SK-N-SH (cell line): ENCODE measurements at regions not wholly inside any gene's neighbourhood (a gene's known extent, or its start where the extent isn't known, plus 50 kb on each side); places are given as distances from the start of the nearest gene placed in this dataset.

Experiments used
- GABPA ChIP-seq: IDR thresholded peaks from 2 replicates; pipeline ENCODE4 v1.4.0; 2012; ENCODE audit warnings: low read depth, mild to moderate bottlenecking
- GATA2 ChIP-seq: sonication (generic); formaldehyde crosslinking; IDR thresholded peaks from 2 replicates; pipeline ENCODE4 v1.5.0; 2020; ENCODE audit warnings: mild to moderate bottlenecking, missing genetic modification reagents
- JUND ChIP-seq: IDR thresholded peaks from 2 replicates; pipeline ENCODE4 v1.4.0; 2012
- MXI1 ChIP-seq: IDR thresholded peaks from 2 replicates; pipeline ENCODE4 v1.6.1; 2012; ENCODE audit warnings: mild to moderate bottlenecking, low read depth, low read length, improper control_type of control experiment
- NFIC ChIP-seq: IDR thresholded peaks from 2 replicates; pipeline ENCODE4 v1.4.0; 2012; ENCODE audit warnings: borderline replicate concordance
- POLR2AphosphoS5 ChIP-seq: IDR thresholded peaks from 2 replicates; pipeline ENCODE4 v1.6.1; 2012; ENCODE audit warnings: low read depth, low read length
- RFX5 ChIP-seq: IDR thresholded peaks from 2 replicates; pipeline ENCODE4 v1.6.1; 2012; ENCODE audit warnings: mild to moderate bottlenecking, improper control_type of control experiment, low read length
- SMC3 ChIP-seq: IDR thresholded peaks from 2 replicates; pipeline ENCODE4 v1.6.1; 2012; ENCODE audit warnings: low read depth, low read length, improper control_type of control experiment
- ZBTB33 ChIP-seq: IDR thresholded peaks from 2 replicates; pipeline ENCODE4 v1.4.0; 2012; ENCODE audit warnings: low read depth, borderline replicate concordance
- TF ChIP-seq, protein P1 (sequence below): fragments of 200-600 bp; sonication (generic); IDR thresholded peaks from 2 replicates; pipeline ENCODE4 v1.6.1; 2017; ENCODE audit warnings: antibody characterized with exemption, mild to moderate bottlenecking, moderate library complexity
- TF ChIP-seq, protein P2 (sequence below): IDR thresholded peaks from 2 replicates; pipeline ENCODE4 v1.6.1; 2012; ENCODE audit warnings: mild to moderate bottlenecking, low read depth, low read length, moderate library complexity

DNA sequence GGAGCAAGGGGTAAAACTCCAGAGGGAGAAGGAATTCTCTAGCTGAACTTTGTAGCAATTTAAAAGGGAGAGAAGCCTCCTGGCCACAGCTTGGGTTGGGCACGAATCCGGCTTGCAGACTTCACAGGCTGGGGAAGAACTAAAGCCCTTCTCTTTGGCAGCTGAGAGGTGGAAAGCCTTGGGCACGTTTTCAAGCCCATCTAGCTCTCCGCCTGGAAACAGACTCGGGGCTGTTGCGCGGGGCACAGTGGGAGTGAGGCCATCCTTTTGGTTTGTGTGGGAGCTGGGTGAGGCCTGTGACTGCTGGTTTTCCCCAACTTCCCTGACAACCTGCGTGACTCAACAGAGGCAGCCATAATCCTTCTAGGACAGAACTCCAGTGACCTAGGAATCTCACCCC is 295.7 kb upstream of the ROBO1 start:
- TF ChIP-seq, protein P1, sequence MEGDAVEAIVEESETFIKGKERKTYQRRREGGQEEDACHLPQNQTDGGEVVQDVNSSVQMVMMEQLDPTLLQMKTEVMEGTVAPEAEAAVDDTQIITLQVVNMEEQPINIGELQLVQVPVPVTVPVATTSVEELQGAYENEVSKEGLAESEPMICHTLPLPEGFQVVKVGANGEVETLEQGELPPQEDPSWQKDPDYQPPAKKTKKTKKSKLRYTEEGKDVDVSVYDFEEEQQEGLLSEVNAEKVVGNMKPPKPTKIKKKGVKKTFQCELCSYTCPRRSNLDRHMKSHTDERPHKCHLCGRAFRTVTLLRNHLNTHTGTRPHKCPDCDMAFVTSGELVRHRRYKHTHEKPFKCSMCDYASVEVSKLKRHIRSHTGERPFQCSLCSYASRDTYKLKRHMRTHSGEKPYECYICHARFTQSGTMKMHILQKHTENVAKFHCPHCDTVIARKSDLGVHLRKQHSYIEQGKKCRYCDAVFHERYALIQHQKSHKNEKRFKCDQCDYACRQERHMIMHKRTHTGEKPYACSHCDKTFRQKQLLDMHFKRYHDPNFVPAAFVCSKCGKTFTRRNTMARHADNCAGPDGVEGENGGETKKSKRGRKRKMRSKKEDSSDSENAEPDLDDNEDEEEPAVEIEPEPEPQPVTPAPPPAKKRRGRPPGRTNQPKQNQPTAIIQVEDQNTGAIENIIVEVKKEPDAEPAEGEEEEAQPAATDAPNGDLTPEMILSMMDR, result no peak
- TF ChIP-seq GABPA (no peak), POLR2AphosphoS5 (no peak), RFX5 (no peak), GATA2 (no peak), MXI1 (no peak), JUND (no peak), ZBTB33 (no peak), SMC3 (no peak), NFIC (no peak)
- TF ChIP-seq, protein P2, sequence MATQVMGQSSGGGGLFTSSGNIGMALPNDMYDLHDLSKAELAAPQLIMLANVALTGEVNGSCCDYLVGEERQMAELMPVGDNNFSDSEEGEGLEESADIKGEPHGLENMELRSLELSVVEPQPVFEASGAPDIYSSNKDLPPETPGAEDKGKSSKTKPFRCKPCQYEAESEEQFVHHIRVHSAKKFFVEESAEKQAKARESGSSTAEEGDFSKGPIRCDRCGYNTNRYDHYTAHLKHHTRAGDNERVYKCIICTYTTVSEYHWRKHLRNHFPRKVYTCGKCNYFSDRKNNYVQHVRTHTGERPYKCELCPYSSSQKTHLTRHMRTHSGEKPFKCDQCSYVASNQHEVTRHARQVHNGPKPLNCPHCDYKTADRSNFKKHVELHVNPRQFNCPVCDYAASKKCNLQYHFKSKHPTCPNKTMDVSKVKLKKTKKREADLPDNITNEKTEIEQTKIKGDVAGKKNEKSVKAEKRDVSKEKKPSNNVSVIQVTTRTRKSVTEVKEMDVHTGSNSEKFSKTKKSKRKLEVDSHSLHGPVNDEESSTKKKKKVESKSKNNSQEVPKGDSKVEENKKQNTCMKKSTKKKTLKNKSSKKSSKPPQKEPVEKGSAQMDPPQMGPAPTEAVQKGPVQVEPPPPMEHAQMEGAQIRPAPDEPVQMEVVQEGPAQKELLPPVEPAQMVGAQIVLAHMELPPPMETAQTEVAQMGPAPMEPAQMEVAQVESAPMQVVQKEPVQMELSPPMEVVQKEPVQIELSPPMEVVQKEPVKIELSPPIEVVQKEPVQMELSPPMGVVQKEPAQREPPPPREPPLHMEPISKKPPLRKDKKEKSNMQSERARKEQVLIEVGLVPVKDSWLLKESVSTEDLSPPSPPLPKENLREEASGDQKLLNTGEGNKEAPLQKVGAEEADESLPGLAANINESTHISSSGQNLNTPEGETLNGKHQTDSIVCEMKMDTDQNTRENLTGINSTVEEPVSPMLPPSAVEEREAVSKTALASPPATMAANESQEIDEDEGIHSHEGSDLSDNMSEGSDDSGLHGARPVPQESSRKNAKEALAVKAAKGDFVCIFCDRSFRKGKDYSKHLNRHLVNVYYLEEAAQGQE, result no peak
